Left ventricle myocardium inferior (tissue), 1 donor: ENCODE measurements at regions not wholly inside any gene's neighbourhood (a gene's known extent, or its start where the extent isn't known, plus 50 kb on each side); places are given as distances from the start of the nearest gene placed in this dataset.

Source experiments
- DNase-seq: peaks from one replicate; pipeline ENCODE4 v3.0.0-alpha.2; 2020
- H3K27ac ChIP-seq: fragments of 200-600 bp; replicated peaks from 2 replicates; pipeline ENCODE4 v1.8.0; 2021
- H3K27me3 ChIP-seq: fragments of 200-600 bp; 2 replicates; pipeline ENCODE4 v1.8.0; 2021; ENCODE audit warnings: low read depth
- H3K36me3 ChIP-seq: fragments of 200-600 bp; 2 replicates; pipeline ENCODE4 v1.8.0; 2021
- H3K4me1 ChIP-seq: fragments of 200-600 bp; 2 replicates; pipeline ENCODE4 v1.8.0; 2021
- H3K4me3 ChIP-seq: fragments of 200-600 bp; 2 replicates; pipeline ENCODE4 v1.8.0; 2021; ENCODE audit warnings: mild to moderate bottlenecking, moderate library complexity
- H3K9me3 ChIP-seq: fragments of 200-600 bp; replicated peaks from 2 replicates; pipeline ENCODE4 v1.8.0; 2021
- CTCF ChIP-seq: fragments of 200-600 bp; IDR thresholded peaks from 2 replicates; pipeline ENCODE4 v1.8.0; 2021; ENCODE audit warnings: antibody characterized with exemption, mild to moderate bottlenecking, borderline replicate concordance
- intact Hi-C: fragments of 100-400 bp; cut with micrococcal nuclease; formaldehyde crosslinking; loops from one replicate; pipeline ENCODE4 v1.11.0; 2022
- donor health status: DM: no; HTN: yes; CAD: no; lungs with severe emphysema.

GRCh38 chr5:174311121-174311520 lies 265.6 kb downstream of the NSG2 start:
- Histone ChIP-seq H3K4me3 (peak overlapping the region; percentile 66), H3K4me1 (peaks cover 15% of the 10 kb centered on the region), H3K27ac (no peak overlapping the region), H3K27me3 (peaks cover 56% of the 10 kb centered on the region), H3K9me3 (no peaks in the 10 kb centered on the region), H3K36me3 (no peaks in the 10 kb centered on the region)
- intact Hi-C loops, result loop anchor here (10.0 kb wide), 1 partner anchor 266 kb away; the partner anchor contains the start of gene NSG2
- no peak for TF ChIP-seq CTCF
- no peak for DNase-seq

- Histone ChIP-seq H3K4me3 (peak overlapping the region; percentile 66), H3K36me3 (no peaks in the 10 kb centered on the region), H3K4me1 (peaks cover 15% of the 10 kb centered on the region), H3K27me3 (peaks cover 53% of the 10 kb centered on the region), H3K9me3 (no peaks in the 10 kb centered on the region), H3K27ac (no peak overlapping the region)
- peak; percentile 89 for TF ChIP-seq CTCF
- intact Hi-C loops, result loop anchor here (10.0 kb wide), 1 partner anchor 267 kb away; the partner anchor contains the start of gene NSG2
- peak; percentile 67 for DNase-seq
Observed at GRCh38 chr5:174311531-174312269, 266.2 kb downstream of the NSG2 start.

GRCh38 chr5:174312270-174312617 lies 266.7 kb downstream of the NSG2 start:
- no peak for TF ChIP-seq CTCF
- Histone ChIP-seq H3K4me3 (peak overlapping the region; percentile 66), H3K36me3 (no peaks in the 10 kb centered on the region), H3K9me3 (no peaks in the 10 kb centered on the region), H3K27ac (no peak overlapping the region), H3K27me3 (peaks cover 53% of the 10 kb centered on the region), H3K4me1 (peaks cover 15% of the 10 kb centered on the region)
- DNase-seq, result no peak
- intact Hi-C loops, result loop anchor here (10.0 kb wide), 1 partner anchor 267 kb away; the partner anchor contains the start of gene NSG2

- Histone ChIP-seq H3K9me3 (no peaks in the 10 kb centered on the region), H3K27ac (no peak overlapping the region), H3K27me3 (peaks cover 53% of the 10 kb centered on the region), H3K4me1 (peaks cover 15% of the 10 kb centered on the region), H3K36me3 (no peaks in the 10 kb centered on the region), H3K4me3 (no peak overlapping the region)
- TF ChIP-seq CTCF, result no peak
- intact Hi-C loops, result loop anchor here (10.0 kb wide), 1 partner anchor 268 kb away; the partner anchor contains the start of gene NSG2
- no peak for DNase-seq
Observed at GRCh38 chr5:174312641-174313040, 267.1 kb downstream of the NSG2 start.

GRCh38 chr5:174313615-174314014 lies 268.1 kb downstream of the NSG2 start:
- H3K4me3 ChIP-seq, result no peak overlapping the region
- DNase-seq, result no peak
- H3K27ac ChIP-seq, result no peak overlapping the region
- no peak for TF ChIP-seq CTCF
- H3K27me3 ChIP-seq, result peaks cover 53% of the 10 kb centered on the region
- no peaks in the 10 kb centered on the region for H3K9me3 ChIP-seq
- peaks cover 15% of the 10 kb centered on the region for H3K4me1 ChIP-seq
- intact Hi-C loops, result loop anchor here (10.0 kb wide), 1 partner anchor 269 kb away; the partner anchor contains the start of gene NSG2
- H3K36me3 ChIP-seq, result no peaks in the 10 kb centered on the region
